Renal pelvis (tissue), 1 donor: ENCODE measurements at regions not wholly inside any gene's neighbourhood (a gene's known extent, or its start where the extent isn't known, plus 50 kb on each side); places are given as distances from the start of the nearest gene placed in this dataset.

Experiments
- DNase-seq: peaks from one replicate; pipeline ENCODE4 v3.0.0-alpha.2; 2013

- no peak for DNase-seq
Observed at GRCh38 chr3:156760333-156760732, 65.8 kb upstream of the LEKR1 start.

GRCh38 chr3:156761007-156761406 is 65.1 kb upstream of the LEKR1 start:
- DNase-seq = no peak

GRCh38 chr3:156761713-156762451 is 64.3 kb upstream of the LEKR1 start:
- DNase-seq = no peak

GRCh38 chr3:156762631-156763185 is 63.4 kb upstream of the LEKR1 start:
- peak; percentile 67 for DNase-seq

- no peak for DNase-seq
Observed at GRCh38 chr3:156763386-156763785, 62.8 kb upstream of the LEKR1 start.

- no peak for DNase-seq
Observed at GRCh38 chr3:156763931-156764720, 62.0 kb upstream of the LEKR1 start.

- DNase-seq = no peak
Observed at GRCh38 chr3:156764751-156765150, 61.4 kb upstream of the LEKR1 start.

GRCh38 chr3:156768390-156768789 is 57.8 kb upstream of the LEKR1 start:
- no peak for DNase-seq

GRCh38 chr3:156769721-156770654 is 56.2 kb upstream of the LEKR1 start:
- no peak for DNase-seq

GRCh38 chr3:156770699-156771414 is 55.3 kb upstream of the LEKR1 start:
- no peak for DNase-seq

- no peak for DNase-seq
Observed at GRCh38 chr3:156772588-156773206, 53.5 kb upstream of the LEKR1 start.

- no peak for DNase-seq
Observed at GRCh38 chr3:156776031-156776430, 50.1 kb upstream of the LEKR1 start.
